Stimulated activated CD4-positive, alpha-beta T cell treated with anti-CD3 and anti-CD28 coated beads, Interleukin-2, amount 100 ng/mL, for 24 hours (primary cell): ENCODE measurements at regions not wholly inside any gene's neighbourhood (a gene's known extent, or its start where the extent isn't known, plus 50 kb on each side); places are given as distances from the start of the nearest gene placed in this dataset.

Experiments used
- DNase-seq, 2 donors: peaks; one replicate each; pipeline ENCODE4 v3.0.0-alpha.2; 2020

DNA sequence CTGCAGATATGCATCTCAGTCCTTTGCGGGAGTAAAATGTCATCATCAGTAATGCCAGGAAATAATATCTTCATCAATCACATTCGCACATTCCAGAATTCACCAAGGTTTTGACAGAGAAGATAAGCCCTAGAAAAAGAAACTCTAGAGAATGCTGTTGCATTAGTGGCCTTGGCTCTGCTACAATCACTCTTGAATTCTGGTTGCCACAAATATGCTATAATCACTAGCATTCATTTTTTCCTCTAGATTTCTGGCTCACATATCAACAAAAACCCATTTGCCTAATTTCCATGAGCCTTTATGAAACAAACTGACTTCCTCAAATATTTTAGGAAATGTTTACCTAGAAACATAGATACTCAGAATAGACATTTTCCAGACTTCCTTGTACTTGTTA is 653.4 kb downstream of the ANXA1 start:
- no peak for DNase-seq

DNA sequence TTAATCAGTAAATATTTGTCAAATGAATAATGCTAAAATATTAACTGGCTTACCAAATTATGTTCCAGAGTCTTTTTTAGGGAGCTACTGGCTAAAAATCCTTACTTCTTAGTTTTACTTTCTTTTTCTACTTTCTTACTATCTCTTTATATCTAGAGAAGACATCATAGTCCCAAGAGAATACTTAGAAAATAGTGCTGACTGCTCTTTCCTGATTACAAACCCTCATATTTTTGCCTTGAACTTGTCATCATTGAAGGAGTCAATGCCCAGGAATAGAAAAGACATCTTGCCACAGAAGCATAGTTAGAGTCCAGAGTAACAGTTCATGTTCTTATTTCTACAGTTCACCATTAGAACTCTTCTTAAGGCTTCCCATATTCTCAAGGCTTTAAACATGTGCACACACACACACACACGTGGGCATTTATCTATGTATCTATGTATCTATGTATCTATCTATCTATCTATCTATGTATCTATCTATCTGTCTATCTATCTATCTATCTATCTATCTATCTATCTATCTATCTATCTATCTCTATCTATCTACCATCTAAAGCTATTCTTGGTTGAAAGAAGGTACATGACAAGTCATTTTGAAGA is 654.3 kb downstream of the ANXA1 start:
- no peak for DNase-seq

DNA sequence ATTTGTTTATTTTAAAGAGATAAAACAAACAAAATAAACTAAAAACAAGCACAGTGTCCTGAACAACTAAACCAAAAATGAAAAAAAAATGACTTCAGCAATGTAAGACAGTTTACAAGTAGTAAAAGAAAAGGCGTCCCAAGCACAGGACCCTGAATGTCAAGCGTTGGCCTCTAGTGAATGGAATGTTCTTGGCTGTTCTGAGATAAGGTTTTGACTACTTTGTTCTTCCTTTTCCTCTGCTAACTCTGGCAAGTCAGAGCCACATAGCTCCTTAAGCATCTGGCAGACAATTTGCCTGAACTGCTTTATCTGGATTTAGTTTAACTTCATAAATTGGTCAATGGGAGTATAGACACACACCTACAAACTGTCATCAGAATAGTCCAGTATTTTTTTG is 655.2 kb downstream of the ANXA1 start:
- DNase-seq = no peak

DNA sequence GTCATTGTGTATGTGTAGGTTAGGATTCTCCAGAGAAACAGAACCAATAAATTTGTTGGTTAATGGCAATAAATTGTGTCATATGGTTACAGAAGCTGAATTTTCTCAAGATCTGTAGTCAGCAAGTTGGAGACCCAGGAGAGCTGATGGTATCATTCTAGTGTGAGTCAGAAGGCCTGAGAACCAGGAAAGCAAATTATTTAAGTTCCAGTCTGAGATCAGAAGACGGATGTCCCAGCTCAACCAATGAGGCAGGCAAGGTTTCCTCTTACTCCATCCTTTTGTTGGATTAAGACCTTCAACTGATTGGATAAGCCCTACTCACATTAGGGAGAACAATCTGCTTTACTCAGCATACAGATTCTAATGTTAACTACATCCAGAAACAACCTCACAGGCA is 656.3 kb downstream of the ANXA1 start:
- DNase-seq = no peak

DNA sequence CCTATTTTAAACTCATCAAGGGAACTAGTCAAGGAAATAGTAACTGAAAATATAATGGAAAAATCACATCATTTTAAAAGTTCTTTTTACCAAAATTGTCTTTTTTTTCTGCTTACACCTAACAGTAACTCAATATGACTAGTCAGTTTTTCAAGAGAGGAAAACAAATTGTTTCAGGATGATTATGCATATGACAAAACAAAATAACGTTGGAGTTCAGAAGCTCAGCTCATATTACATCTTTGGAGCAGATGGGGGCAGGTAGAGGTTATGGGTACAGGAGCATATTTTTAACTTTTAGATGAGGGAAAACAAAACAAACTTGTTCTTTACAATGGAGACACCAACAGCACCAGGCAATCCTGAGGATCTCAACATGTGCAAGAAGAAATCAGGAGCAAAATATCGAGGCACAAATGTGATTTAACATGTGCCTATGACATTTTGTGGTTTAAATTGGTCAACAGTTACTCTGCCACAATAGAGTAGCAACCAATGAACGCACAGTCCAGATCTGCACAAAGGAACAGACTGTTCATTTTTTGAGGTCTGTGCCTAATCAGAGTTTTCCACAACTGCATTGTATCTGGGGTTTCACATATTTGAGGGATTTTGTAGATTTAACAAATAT is 659.0 kb downstream of the ANXA1 start:
- DNase-seq = no peak

DNA sequence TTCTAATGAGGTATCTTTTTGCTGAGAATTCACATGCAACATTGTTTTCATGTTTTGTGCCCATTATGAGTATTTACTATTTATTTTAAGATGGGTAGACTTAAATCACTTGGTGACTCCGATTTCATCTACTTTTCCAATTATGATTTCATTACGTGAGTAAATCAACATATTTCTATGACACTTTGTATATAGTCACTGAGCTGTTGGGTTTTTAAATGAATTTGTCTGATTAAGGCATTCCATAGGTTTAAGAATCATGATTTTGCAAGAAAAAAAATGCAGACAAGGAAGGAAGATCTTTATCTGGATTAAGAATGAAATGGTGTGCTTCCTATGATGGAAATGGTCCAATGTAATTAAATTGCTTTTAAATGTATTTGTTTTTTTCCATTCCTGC is 661.9 kb downstream of the ANXA1 start:
- no peak for DNase-seq

DNA sequence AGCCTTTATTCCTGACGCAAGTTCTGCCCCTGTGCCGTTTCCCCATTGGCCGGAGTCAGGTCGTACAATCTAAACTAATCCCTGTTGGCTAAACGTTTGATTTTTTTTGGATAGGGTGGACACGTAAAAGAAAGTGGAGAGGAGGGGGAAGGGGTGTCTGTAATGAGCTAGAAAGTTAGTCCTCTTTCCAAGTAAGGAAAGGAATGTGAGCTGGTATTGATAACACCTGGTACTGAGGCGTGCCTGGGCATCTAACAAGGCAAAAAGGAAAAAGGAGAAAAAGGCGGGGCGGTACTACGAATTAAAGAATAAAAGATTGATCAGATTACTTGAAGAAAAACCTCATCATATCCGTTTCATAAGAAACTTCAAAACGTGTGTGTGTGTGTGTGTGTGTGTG is 665.2 kb downstream of the ANXA1 start:
- DNase-seq = no peak

DNA sequence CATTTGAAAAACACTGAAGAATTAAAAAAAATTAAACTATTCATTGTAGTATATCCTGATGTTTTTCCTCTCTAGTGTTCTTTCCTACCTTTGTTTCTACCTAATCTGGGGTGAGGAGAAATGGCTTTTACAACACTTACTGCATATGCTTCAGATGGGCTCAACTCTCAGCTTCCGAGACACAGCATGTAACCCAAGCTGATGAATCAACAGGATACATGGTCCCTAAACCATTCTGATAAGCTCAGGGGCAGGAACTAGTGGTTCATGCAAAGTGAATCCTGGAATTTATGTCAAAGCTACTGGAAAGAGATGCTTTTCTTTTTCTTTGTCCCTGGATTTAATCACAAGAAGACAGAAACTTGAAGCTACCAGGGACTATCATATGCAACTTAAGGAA is 672.5 kb upstream of the RORB start:
- DNase-seq = no peak

DNA sequence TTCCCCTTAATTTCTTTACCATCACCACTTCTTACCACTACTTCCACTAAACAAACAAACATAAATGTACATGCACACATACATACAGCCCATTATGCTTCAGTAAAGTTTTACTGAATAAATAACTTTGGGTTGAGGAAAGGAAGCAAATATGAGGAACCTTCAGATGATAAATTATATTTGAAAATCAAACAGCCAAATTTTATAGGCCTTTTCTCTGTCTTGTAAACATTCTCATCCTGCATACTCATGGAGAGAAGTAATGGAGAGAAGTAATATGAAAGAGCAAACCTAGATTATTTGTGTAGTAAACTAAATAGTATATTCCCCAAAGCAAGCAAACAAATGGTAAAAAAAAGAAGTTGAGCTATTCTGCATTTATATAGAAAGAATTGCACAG is 658.3 kb upstream of the RORB start:
- DNase-seq = no peak

DNA sequence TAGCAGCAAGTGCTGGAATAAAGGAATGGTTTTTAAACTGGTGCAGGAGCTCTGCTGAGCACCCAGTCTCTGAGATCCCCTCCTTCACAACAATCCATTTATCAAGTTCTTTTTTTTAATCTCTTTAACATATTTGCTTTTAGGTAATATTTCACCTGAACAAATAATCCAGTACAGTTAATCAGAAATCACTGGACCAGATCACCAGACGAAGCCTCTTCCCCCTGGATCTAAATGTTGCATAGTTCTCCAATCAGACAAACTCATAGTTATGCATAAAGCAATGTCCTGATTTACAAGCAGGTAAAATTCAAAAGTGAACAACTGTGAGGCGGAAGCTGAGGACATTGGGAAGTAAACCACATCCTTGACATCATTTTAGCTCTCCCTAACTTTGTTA is 657.7 kb upstream of the RORB start:
- no peak for DNase-seq

DNA sequence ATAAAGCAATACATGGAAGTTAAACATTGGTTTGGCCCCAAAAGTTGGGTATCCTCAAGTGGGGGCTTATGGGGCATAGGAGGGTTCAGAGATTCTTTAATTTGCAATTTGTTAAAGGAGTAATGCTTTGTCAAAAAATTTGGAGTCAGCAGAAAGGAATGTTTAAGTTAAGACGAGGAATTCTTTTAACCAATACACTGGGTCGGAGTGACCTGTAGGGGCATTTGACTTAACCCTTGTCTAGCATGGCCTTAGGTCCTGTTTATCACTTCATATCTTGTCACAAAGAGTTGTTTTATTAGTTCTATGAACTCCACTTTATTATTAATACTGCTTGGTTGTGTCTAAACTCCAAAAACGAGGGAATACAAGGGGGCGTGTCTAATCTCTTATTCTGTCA is 656.1 kb upstream of the RORB start:
- no peak for DNase-seq

DNA sequence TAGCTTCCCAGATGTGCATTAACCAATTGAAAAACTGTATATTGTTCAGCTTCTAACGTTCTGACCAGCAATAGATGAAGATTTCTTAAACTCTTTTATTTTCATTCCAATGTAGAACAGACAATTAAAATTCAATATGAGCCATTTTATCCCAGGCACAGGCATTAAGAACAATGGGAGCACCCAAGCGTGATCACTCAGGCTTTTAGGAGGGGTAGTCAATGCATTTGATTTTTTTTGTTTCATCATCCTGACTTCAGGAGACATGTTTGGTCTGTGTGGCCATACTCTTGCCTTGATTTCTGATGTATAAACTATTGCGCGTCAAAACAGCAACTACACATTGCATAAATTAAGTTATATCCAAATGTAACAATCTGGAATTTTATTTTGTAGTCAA is 653.0 kb upstream of the RORB start:
- DNase-seq = no peak

DNA sequence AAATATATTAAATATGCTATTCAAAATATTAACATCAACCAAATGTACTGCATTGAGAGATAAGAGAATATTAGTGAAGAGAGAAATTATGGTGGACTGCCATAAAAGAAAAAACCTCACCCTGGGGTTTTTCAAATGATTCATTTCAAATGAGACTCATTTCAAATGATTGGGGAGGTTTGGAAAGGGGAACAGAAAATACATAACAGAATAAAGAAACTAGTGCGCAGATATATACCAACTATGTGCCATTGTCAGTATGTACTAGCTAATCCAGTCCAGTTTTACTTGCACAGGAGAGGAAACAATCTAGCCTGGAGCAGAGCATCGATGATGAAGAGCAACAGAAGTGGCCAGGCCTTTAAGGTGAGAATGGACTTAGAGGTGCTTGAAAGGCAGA is 651.6 kb upstream of the RORB start:
- DNase-seq = no peak

DNA sequence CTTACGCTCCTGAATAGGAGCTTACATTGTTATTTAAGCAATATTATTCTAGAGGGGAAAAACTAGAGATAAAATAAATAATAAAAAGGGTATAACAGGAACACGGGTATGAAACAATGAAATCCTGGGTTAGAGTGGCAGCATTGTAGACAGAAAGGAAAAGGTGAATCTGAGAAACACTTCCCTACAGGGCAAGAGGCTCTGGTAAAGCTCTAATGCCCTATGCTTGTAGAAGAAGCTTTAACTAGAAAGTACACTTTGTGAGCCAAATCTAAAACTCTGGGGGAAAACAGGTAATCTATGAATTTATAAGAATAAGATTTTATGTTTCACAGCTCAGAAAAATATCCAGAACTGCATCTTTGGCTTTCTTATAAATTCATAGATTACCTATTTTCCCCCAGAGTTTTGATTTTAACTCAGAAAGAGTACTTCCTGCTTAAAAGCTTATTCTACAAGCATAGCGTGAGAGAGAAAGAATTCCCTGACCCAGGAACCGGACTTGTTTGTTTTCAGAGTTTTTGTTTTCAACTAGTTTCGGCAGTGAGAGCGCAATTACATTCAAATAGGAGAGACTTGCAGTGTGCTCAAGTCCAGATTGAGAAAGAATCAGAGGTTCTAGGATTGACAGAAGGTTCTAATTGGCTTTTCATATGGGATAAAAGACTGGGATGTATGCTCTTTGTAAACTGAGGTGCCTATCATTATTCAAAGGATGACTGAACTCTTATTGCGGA is 651.0 kb upstream of the RORB start:
- DNase-seq = no peak

DNA sequence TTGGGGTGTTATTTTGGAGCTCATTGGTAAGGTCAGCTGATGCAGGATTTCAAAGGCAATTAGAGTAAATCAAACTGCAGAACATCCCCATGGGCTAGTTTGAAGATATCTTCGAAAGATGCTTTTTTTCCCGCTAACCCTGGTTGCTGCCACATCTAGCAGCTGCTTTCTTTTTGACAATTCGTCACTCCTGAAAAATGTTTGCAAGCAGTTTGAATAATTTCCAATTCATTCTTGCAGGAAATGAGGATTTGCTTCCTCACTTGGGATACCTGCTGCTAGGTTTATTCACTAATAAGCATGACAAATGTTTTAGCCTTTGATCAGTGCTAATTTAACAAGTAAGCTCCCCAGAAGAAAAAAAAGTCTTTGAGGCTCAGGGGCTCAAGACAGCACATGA is 649.6 kb upstream of the RORB start:
- DNase-seq = no peak

DNA sequence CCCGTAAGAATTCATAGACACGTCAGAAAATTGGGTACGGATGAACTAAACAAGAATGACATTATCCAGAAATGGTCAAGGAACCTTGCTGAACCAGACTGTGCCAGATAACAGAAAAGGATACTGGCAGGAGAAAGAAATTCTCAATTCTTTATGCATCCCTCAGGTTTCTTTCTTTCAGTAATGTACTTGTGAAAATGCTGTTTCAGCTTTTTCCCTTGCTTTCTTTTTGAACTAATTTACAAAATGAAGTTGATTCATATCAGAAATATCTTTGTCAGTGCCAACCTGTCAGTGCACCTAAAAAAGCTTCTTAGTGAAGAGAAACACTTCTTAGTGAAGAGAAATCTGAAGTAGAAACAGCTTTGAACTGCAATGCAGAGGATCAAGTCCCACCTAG is 643.6 kb upstream of the RORB start:
- no peak for DNase-seq

DNA sequence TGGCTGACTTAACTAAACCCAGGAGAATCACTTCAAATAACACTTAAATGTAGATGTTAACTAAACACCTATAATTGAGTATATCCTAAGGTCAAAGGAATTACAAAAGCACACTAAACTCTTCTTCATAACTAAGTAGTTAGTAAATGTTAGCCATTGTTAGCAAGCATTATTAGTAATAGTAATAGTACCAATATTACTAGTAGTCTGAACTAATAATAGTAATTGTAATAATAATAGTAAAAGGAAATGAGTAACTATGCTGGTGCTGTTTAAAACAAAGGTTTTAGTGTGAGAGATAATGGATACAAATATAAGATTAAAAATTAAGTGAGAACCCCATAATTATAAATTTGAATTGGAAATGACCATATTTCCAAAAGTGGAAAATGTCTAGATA is 641.9 kb upstream of the RORB start:
- no peak for DNase-seq

DNA sequence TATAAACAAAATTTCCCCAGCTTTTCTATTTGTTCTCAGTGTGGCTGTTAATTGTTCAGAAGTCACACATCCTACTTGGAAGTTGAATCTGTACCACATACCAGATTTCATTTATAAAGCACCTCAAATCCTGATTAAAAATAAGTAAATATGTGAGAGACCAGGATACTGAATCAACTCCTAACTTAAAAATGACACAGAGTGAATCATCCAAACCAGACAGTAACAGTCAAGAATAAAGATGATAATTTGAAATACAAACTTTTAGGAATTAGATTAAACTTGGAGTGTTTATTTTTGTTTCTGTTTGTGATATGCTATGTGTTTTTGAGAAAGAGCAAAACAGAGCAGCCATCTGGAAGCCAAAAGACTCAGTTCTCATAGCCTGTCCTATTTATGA is 633.2 kb upstream of the RORB start:
- DNase-seq = no peak

DNA sequence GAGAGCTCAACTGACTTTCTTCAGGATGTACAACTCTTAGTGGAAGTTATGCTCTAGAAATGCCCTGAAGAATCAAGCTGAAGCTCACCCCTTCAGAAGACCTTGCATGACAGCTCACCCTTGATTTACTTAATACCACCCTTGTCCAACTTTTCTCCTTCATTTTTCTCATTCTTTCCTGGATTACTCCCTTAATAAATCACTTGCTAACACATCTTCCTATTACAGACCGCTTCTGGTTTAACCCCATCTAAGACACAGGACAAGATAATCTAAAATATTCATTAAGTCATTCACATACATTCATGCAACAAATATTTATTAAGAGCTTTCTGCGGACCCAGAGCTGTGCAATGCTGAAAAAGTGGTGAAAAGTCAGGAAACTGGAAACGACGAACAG is 630.7 kb upstream of the RORB start:
- DNase-seq = no peak

DNA sequence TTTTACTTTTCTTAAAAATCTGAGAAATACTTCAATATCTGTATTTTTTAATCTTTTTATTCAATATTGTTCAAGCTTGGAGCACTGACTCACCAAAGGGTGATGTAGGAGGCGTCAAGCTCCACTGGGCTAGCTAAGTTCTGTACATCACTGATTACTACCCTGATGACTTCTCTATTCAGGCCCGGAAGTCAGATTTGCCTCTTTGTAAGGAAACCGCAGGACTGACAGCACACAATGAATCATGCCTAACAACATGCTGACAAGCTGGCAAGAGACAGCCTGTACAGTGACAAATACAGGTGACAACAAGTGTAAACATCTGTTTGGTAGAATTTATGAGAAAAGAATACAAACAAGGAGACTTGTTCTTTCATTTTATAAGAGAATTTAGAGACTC is 627.9 kb upstream of the RORB start:
- DNase-seq = peak in 1 of 2 donors; percentile 2

DNA sequence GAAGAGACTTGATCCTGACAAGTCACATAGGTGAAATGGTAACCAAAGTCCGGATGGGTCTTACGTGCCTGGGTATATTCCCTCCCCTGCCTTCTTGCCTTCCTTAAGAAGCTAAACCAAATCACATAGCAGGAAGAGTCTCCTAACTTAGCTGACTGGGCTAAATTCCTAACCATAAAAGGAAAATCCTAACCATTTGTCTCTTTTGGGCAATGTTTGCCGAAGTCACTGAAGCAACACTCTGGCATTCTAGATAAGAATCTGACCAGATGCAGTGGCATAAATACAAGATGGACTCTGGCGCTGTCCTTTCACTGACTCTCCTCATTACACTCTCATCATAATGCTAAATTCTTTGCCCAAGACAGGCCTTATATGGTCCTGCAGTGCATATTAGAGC is 625.5 kb upstream of the RORB start:
- no peak for DNase-seq

DNA sequence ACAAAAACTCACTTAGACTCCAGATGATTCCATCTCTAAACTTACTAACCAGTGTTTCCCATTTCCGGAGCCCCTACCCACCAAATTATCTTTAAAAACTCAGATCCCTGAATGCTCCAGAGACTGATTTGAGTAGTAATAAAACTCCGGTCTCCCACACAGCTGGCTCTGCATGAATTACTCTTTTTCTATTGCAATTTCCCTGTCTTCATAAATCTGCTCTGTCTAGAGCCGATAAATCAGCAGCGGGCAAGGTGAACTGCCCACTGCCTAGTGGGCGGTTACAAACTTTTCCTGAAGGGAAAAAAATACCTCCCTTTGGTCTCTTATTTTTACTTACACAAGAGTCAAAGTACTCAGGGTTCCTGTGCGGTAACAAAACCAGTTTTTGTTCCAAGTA is 624.4 kb upstream of the RORB start:
- no peak for DNase-seq

DNA sequence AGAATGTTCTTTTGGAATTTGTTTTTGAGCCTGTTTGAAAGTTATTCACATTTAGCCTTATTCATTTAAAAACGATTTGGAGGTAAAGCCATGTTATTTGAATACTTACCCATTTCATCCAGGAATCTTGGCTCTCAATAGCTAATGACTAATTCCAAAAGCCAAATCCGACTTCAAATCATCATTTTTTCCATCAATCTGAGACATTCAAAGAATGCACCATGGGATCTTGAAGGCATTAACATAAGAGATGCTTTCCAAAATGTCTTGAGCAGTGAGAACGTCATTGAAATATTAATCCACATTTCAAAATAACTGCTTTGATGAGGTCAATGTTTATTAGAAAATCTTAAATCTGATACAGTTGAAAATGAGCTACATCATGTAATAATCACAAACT is 617.0 kb upstream of the RORB start:
- DNase-seq = no peak

DNA sequence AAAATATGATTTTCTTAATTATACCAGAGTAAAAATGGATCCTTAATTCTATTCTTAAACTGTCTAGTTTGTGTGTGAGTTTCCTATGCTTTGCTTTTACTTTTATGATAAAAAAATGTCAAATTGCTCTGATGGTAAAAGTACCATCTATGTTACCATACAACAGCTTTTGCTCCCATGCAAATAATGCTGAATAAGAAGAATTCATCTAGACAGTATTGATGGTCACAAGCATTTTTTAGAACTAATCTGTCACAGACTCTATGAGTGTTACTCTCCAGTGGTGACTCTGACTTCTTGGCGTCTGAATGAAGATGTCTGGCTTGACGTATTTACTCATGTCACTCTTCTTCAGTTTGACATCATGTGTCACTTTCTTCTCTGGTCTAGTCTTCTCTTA is 608.1 kb upstream of the RORB start:
- DNase-seq = no peak
